Germinal center (tissue), 1 donor: ENCODE measurements at regions not wholly inside any gene's neighbourhood (a gene's known extent, or its start where the extent isn't known, plus 50 kb on each side); places are given as distances from the start of the nearest gene placed in this dataset.

Source experiments
- DNase-seq: peaks from one replicate; pipeline ENCODE4 v3.0.0; 2012; ENCODE audit warnings: mixed read lengths, low spot score

DNA sequence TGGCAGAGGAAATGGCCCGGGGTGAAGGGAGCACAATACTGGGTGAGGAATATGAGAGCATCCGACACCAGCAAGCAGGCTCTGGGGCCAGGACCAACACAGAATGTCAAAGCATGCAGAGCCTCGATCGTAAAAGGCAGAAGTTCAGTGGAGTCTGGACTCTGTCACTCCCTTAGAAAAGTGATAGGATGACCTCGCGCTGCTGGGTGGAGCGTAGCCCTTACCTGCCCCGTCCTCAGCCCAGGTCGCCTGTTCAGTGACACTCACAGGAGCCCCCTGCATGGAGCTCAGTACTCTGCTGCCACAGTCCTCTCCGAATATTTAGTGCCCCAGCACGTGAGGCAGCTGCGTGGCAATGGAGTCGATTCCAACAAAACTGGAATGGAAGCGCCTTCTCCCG, 236.7 kb upstream of the MYT1L start:
- DNase-seq = no peak

DNA sequence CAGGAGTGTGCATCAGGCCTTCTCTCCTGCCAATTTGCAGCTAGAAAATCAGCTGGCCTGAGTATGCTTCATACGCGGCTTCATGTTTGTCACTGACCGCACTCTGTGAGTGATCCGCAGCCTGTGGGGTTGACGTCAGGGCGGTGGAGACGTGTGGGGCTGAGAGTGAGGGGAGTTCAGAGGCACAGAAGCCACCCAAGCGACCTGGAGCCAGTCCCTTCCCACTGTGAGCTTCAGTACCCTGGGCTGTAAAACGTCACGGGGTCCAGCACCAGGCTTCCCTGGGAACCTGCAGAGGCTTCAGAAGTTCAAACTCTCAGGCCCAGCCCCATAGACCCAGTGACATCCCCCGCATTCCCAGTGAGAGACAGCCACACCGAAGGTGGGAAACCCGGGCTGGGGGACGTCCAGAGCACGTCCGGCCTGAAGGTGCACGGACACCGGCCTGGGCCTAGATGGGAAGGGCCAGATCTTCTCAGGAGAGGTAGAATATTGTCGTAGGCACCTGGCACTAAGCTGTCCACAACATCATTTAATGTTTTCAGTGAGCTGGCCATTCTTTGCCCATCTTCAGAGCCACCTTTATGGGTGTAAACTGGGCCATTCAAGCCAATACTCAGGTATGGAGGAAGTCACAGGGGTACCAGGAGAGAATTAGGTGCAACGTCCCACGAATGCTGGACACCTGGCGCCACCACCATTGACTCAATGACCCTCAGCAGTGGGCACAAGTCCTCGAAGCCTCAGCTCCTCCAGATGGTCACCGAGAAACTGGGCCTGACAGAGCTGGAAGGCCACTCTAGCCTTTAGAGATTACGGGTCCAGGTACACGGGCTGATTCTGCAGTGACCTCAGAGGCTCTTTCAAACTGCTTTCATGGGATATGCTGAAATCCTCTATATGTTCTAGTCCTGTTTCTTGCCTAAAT, 235.6 kb upstream of the MYT1L start:
- no peak for DNase-seq

DNA sequence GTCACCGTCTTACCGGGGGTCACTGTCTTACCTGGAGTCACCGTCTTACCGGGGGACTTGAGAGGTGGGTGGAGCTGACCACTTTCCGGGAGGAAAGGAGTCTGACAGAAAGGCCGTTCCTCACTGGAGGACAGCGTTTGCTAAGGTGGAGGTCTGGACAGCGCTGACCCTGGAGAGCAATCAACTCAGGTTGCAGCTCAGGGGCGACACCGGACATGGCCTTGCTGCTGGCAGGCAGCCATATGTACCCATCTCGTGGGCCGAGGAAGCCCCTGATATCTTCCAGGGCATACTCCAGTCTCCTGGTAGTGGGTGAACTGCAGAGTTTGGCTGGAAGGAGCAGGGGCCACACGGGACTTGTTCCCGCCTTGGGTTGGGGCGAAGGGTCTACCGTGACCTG, 234.6 kb upstream of the MYT1L start:
- no peak for DNase-seq

DNA sequence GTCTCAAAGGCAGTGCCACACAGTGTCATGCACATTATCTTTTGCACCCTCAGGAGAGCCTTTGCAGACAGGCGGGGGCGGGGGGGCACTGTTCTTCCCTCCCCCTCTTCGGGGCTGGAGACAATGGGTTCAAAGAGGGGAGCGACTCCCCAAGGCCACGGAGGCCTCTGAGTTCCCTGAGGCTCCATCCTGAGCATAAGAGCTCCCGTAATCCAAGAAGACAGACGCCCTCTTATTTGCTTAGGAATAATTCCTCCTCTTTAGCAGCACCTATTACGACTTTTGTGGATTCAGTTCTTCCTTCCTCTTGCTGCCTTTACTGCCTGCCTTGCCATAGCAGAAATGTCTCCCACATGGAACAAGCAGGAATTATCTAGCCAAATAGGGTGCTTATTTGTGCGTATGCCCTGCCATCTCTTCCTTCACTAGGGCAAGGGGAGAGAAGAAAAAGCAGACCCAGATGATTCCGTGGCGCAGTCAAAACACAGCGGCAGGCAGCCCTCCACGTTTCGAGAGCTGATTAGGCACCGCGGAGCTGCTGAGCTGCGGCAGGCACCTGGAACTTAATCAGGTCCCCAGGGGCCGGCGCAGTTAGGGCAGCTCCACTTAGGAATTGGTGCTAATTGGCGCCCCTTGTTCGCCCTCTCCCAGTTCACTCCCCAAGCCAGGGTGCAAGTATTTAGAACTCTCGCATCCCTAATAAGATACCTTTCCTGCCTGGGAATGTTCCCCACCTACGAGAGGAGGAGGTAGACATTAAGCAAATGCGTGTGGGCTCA, 233.4 kb upstream of the MYT1L start:
- no peak for DNase-seq

DNA sequence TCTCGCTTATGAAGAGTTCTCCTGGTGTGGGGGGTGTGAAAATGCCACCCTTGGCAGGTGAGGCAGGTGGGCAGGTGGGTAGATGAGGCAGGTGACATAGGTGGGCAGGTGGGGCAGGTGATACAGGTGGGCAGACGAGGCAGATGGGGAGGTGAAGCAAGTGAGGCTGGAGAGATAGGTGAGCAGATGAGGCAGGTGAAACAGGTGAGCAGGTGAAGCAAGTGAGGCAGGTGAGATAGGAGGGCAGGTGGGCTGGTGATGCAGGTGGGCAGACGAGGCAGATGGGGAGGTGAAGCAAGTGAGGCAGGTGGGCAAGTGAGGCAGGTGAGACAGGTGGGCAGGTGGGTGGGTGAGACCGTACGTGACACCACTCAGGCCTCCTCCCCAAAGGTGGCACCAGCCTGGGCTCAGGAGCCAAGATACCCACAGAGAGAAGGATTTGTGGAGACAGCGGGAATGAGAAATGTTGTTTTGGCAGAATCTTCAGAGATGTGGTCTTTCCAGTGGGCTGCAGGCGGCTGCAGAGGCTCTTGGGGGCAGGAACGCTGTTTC, 232.3 kb upstream of the MYT1L start:
- no peak for DNase-seq

DNA sequence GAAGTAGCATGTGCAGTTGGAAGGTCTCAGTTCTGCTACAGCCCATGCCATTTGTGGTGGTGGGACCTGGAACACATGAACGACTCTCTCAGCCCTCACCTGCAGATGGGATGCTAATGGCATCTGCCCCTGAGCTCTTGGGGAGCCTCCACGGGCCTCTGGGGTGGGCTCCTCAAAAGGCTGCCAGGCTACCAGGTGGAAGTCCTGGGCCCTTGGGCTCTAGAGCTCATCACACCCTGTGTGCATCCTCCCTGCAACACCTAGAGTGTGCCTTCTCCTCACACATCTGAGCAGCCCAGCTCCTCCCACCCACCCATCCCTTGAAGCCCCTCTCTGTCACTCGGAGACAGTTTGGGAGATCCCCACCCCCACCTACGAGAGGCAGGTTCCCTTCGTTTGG, 231.8 kb upstream of the MYT1L start:
- no peak for DNase-seq

DNA sequence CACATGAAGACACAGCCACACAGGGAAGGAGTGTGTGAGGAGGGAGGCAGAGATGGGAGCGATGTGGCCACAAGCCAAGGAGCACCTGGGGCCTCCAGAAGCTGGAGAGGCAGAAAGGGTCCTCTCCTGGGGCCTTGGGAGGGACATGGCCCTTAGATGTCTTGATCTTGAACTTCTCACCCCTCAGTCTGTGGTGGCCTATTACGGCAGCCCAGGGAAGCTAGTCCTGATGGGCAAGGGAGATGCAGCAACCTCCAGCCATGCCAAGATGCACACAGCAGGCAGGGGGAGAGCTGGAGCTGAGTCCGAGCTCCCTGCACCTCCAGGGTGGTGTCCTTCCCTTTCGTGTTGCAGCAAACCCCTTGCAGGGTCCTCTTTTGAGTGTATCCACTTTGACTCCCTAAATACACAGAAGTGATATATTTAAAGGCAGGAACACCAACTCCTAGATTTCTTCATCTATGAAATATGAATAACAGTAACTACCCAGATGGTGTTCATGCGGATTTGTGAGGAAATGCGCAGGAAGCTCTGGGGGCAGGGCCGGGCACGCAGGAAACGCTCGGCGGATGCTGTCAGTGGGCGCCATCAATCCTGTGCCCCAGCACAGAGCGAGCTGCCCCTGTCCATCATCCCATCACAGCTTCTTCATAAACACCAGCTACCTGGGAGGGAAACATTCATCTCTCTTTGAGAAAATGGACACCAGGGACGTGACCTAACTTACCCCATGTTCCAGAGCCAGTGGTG, 230.4 kb upstream of the MYT1L start:
- no peak for DNase-seq

DNA sequence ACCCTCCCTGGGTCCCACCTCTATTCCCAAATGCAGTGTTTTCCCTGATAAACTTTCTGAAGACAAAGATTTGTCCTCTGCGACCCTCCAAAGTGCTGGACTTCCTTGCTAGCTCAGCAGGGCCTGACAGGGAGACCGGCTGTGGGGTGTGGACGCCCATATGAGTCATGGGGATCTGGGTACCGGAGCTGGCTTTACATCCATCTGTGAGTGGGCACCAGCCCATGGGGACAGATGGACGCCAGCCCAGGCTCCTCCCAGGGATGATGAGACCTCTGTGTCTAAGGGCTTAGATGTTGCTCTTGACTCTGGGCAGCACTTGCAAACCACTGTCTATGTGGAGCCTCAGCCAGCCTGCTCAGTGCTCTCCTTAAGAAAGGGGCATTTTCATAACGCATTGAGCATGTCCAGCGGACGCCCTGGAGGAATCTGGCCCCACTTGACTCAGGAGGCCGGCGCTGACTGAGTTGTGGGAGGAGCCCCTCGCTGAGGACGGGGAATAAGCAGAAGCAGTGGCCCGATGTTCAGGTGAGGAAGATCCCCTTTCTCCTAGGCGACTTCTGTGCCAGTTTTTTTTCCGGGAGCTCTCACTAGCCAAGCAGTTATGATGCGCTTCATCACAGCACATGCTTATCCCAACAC, 229.4 kb upstream of the MYT1L start:
- DNase-seq = no peak

DNA sequence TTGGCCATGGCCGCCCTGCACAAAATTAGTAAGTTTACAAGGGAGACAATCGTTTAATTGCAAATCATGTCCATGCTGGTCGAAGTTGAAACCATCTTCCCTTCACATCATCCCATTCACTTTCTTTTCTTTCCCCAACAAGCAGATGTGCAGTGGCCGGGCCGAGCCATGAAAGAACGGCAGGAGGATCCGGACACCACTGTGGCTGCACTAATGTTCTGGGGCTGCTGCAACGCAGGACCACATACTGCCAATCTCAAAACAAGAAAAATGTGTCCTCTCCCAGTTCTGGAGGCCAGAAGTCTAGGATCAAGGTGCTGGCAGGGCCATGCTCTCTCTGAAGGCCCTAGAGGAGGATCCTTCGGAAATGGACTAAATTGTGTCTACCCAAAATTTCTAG, 227.4 kb upstream of the MYT1L start:
- DNase-seq = no peak

DNA sequence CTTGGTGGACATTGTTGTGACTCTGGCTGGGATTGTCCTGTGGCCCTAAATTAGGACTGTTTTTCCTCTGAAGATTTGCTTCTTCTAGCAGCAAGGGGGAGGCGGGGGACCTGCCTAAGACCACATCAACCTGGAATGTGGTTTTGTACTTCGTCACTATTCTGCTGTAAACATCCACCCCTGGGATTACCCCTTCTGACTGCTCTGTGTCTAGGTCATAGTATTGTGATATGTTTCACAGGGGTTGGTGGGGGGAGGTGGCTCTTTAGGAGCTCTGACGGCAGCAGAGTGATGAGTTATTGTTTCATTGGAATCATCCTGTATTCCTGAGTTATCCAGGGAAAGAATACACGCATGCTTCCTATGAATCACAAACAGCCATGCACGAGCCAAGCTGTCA, 226.4 kb upstream of the MYT1L start:
- no peak for DNase-seq

DNA sequence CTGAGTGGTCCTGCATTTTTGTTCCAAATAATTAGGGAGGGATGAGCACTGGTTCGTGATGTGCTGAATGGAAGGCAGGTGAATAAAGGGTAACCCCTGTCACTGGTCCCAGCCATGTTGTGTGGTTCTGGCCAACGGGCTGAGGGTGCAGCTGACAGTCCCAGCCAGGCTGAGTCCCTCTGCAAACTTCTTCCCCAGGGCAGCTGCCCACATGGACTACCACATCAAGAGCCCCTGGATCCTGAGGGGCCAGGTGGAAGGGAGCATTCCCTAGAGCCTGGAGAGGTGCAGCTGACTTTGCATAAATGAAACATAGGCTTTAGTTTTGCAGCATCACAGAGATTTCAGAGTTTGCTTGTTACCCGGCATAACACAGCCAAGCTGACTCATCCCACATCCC, 219.8 kb upstream of the MYT1L start:
- DNase-seq = no peak

DNA sequence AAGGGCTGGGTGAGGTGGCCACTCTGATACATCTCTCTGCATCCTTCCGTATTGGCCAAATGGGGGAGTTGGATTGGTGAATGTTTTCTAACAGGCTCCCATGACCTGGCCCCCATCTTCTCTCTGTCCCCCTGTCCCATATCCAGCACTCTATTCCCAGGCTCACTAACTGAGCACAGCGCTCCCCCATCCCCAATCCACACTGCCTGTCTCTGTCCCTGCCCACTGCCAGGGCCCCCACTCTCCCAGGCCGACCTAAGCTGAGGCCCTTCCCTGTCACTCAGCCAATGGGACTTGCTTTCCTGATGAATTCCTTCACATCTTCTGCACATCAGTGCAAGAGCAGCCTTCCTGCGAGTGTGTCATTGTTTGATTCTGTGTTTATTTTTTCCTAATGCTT, 216.8 kb upstream of the MYT1L start:
- DNase-seq = no peak

DNA sequence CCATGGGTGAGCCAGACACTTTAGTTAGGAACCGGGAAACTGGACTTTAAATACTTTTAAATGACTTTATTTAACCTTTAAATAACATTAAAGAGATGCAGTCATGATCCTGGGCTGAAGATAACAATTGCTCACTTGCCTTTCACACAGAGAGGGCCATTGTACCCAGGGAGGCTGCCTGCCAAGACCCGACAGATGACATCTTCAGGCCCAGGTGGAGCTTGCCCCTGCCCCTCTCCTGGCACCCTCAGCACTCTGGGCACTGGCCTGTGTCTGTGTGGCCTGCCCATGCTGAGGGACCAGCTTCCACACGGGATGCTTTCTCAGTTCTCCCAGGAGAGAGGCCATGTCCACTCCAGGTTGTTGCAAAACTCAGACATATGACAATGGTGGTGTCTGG, 216.4 kb upstream of the MYT1L start:
- DNase-seq = no peak

DNA sequence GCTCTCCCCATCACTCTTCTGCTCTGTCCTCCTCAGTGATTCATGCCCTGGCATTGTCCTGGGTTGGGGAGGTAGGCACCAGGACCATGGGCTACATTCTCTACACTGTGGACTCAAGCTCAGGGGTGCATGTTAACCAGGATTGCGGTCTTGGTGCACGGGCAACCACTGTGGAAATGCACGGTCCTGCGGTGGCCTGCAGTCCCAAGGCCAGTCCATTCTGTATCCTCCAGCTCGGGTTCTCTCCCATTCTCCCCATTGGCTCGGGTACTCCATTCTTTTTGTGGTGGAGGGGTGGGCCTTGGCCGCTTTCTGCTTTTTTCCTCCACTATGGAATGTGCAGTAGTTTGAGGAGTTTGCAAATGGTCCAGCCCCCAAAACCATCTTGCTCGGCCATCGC, 215.0 kb upstream of the MYT1L start:
- DNase-seq = no peak

DNA sequence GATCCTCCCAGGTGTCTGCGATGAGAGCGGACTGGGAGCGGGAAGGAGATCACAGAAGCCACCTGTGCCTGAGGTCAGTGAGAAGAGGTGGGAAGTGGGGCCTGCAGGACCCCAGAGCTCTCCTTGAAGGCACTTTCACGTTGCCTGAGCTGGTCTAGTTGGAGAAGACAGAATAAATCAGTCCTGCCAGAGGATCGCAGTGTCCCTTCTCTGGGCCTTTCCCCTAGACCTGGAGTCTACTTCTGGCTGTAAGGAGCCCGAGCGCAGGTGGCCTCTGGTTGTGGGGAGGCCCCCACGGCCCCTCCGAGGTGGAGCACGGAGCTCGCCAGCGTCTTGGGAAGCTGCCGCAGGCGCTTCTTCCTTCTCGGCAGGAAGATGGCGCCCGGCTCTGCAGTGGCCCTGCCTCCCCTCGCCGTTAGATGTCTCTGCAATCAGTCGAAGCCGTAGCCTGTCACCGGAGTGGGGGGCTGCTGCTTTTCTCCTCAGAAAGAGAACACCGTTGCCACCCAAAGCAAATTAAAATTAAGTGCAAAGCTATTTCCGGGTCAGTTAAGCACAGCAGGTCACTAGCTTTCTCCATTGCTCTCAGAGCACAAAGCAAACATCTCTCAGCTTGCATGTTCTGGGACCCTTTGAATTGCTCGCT, 212.0 kb upstream of the MYT1L start:
- no peak for DNase-seq

DNA sequence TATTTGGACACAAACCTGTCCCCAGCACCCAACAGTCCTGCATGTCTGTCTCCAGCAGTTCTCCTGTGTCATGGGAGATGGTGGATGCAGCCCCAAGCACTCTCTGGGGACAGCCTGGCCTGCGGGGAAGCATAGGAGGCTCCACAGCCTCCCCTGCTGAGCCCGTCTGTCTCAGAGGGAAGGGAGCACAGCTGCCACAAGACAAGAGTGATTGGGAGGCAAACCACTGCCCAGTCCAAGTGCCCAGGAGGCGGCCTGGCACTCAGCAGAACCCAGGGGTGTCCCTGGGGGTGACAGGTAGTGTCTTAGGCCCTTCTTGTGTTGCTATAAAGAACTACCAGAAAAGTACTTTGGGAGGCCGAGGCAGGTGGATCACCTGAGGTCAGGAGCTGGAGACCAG, 211.2 kb upstream of the MYT1L start:
- no peak for DNase-seq

DNA sequence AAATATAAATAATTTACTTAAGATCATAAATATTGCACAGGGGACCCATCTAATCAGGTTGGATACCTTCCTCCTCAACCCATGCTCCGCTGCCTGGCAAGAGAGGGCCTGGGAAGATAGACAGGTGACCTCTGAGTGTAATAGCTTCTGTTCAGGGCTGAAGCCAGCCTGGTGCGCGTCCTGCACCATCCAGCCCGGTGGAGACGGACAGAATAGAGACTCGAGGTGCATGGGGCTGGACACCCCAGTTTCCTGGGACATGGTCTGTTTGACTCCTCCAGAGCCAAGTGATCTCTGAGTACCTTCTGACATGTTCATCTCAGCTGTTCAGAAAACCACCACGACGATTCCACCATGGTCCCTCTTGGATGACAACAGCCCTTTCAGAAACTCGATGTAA, 209.3 kb upstream of the MYT1L start:
- no peak for DNase-seq

DNA sequence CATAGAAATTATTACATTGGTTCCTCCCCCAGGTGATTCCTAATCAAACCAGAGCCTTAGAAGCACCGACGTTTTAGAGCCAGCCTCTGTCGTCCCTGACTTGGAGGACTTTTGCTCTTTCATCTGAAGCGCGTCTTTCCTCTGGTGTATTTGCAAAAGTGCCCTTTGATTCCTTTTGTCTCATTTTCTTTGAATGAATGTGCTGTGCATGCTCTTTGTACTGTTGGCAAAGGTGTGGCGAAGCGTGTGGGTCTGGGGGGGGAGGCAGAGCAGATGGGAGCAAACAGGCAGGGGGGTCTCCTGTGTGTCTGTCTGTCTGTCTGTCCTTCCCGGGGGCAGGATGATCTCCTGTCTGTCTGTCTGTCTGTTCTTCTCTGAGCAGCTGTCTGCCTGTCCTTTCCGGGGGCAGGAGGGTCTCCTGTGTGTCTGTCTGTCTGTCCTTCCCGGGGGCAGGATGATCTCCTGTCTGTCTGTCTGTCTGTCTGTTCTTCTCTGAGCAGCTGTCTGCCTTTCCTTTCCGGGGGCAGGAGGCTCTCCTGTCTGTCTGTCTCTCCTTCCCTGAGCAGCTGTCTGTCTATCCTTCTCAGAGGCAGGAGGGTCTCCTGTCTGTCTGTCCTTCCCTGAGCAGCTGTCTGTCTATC, 205.5 kb upstream of the MYT1L start:
- DNase-seq = no peak

DNA sequence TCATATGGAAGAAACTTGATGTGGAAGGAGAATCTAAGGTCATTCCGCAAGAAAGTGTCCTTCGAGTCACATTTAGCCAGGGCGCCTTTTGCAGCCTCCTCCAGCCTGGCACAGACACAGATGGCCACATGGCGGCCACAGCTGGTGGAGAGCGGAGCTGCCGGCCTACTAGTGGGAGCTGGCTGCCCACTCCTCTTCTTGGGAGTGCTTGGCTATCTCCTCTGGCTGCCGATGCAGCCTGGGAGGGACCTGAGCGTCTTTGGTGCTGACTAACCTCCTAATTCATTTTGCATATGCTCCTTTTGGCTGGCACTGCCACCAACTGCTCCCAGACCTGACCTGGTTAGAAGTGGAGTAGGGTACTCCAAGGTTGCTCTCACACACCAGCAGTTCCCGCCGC, 199.3 kb upstream of the MYT1L start:
- DNase-seq = no peak

DNA sequence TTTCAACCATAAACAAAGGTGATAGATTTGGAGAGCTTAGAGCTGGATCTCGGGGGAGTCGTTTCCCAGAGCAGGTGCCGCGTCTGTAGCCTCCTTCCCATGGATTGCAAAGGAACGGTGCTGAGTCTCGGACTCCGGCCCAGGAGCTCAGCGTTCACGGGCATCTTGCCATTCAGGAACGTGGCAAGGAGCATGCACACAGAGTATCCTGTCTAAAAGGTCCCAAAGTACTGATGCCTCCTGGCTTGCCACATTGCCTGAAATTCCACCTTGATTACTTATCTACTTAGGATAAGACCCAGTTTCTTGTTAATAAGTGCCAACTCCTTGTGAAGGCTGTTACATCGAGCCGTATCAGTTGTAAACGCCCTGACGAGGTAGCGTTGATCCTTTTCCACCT, 197.8 kb upstream of the MYT1L start:
- DNase-seq = no peak

DNA sequence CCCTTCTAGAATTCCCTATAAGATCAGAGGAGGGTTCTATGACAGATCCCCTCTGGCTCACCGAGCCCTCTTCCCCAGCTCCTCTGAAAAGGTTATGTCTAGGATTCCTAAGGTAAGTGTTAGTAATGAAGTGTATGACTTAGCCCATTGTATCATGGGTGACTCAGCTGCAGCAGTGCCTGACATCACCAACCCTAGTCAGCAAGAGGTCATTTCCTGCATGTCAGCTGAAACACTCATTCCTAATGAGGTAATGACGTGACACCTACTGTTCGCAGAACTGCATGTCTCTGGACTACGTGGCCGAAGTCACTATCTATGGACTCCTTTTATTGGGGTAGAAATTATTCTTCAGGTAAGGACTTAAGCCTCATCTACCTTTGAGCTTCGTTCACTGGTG, 196.1 kb upstream of the MYT1L start:
- DNase-seq = no peak
